ENCODE measurements at regions not wholly inside any gene's neighbourhood (a gene's known extent, or its start where the extent isn't known, plus 50 kb on each side); places are given as distances from the start of the nearest gene placed in this dataset.

- no peaks in the 10 kb centered on the region for H3K4me1 Mint-ChIP-seq (ENCODE audit: low read depth, unreplicated experiment)
- Histone ChIP-seq H3K4me1 (ENCODE audit: insufficient read depth, low read length) (no peaks in the 10 kb centered on the region), H3K9me3 (ENCODE audit: insufficient read depth, low read depth, low read length) (peaks cover 3% of the 10 kb centered on the region), H3K36me3 (ENCODE audit: insufficient read depth, low read length) (no peaks in the 10 kb centered on the region), H4K20me1 (ENCODE audit: insufficient read depth, low read length) (no peaks in the 10 kb centered on the region), H3K79me2 (ENCODE audit: insufficient read depth, low read length) (no peaks in the 10 kb centered on the region), H3K27ac (ENCODE audit: low read depth, low read length) (no peak overlapping the region), H3K9ac (ENCODE audit: low read length) (no peak overlapping the region), H3K4me2 (ENCODE audit: low read length) (no peak overlapping the region), H2AFZ (ENCODE audit: low read depth, low read length) (no peak overlapping the region), H3K4me3 (ENCODE audit: insufficient read depth, low read depth, low read length) (no peak overlapping the region), H3K27me3 (ENCODE audit: insufficient read depth, low read length) (peaks cover 5% of the 10 kb centered on the region)
- no peak for DNase-seq (ENCODE audit: low read depth)
- H3K36me3 Mint-ChIP-seq (ENCODE audit: low read depth, unreplicated experiment), result peaks cover 2% of the 10 kb centered on the region
- no peaks in the 10 kb centered on the region for H3K9me3 Mint-ChIP-seq (ENCODE audit: unreplicated experiment)
- TF ChIP-seq EZH2 (IDR thresholded peaks at IDR 0.05; ENCODE audit: insufficient read depth, low read length) (no peak), CTCF (IDR thresholded peaks at IDR 0.05; ENCODE audit: insufficient read depth, low read depth, low read length) (no peak)
- no peak for FAIRE-seq
- peaks cover 36% of the 10 kb centered on the region for H3K27me3 Mint-ChIP-seq (ENCODE audit: low read depth, unreplicated experiment)
- no peak overlapping the region for H3K4me3 Mint-ChIP-seq (ENCODE audit: unreplicated experiment)
- H3K27ac Mint-ChIP-seq (ENCODE audit: unreplicated experiment), result no peak overlapping the region
Measured at GRCh38 chr13:111418101-111418500, 97.7 kb downstream of the TEX29 start.

DNA sequence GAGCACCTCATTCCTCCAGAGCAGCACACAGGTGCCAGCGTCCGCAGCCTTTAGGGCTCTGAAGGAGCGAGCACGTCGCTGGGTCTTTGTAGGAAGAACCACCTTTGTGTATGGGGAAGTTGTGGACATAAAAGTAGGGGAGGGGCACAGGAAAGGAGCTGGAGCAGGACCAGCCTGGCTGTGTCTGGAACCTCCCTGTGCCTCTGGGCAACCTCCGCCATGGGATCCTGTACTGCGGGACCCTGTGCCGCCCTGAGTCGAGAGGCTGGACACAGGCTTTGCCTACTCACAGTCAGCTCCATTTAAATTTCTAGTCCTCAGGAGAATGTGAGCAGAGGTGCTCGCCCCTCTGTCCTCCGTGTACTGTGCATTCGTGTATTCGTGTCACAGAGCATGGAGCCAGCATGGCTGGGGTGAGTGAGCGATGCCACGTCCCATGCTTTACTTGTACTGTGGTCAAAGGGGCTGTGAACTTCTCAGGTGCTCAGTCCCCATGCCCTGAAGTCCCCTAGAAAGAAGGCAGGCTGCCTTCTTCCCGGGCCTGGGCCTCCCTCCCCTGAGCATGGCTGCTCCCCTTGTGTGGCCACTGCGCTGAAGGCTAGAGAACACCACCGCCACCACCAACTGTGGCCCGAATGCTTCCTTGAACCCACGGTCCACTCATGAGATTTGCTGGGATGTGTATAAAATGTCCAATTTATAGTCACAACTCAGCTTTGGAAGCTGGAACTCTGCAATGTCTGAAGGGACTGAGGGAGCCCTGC, 99.9 kb downstream of the TEX29 start:
- H3K27ac Mint-ChIP-seq (ENCODE audit: unreplicated experiment), result no peak overlapping the region
- Histone ChIP-seq H2AFZ (ENCODE audit: low read depth, low read length) (no peak overlapping the region), H3K4me2 (ENCODE audit: low read length) (no peak overlapping the region), H4K20me1 (ENCODE audit: insufficient read depth, low read length) (no peaks in the 10 kb centered on the region), H3K4me3 (ENCODE audit: insufficient read depth, low read depth, low read length) (no peak overlapping the region), H3K36me3 (ENCODE audit: insufficient read depth, low read length) (no peaks in the 10 kb centered on the region), H3K27me3 (ENCODE audit: insufficient read depth, low read length) (no peaks in the 10 kb centered on the region), H3K27ac (ENCODE audit: low read depth, low read length) (no peak overlapping the region), H3K9ac (ENCODE audit: low read length) (no peak overlapping the region), H3K79me2 (ENCODE audit: insufficient read depth, low read length) (no peaks in the 10 kb centered on the region), H3K4me1 (ENCODE audit: insufficient read depth, low read length) (no peaks in the 10 kb centered on the region), H3K9me3 (ENCODE audit: insufficient read depth, low read depth, low read length) (peaks cover 3% of the 10 kb centered on the region)
- DNase-seq (ENCODE audit: low read depth), result no peak
- H3K9me3 Mint-ChIP-seq (ENCODE audit: unreplicated experiment), result no peaks in the 10 kb centered on the region
- H3K4me3 Mint-ChIP-seq (ENCODE audit: unreplicated experiment), result no peak overlapping the region
- peaks cover 2% of the 10 kb centered on the region for H3K36me3 Mint-ChIP-seq (ENCODE audit: low read depth, unreplicated experiment)
- TF ChIP-seq CTCF (IDR thresholded peaks at IDR 0.05; ENCODE audit: insufficient read depth, low read depth, low read length) (no peak), EZH2 (IDR thresholded peaks at IDR 0.05; ENCODE audit: insufficient read depth, low read length) (no peak)
- no peak for FAIRE-seq
- peaks cover 5% of the 10 kb centered on the region for H3K4me1 Mint-ChIP-seq (ENCODE audit: low read depth, unreplicated experiment)
- H3K27me3 Mint-ChIP-seq (ENCODE audit: low read depth, unreplicated experiment), result peaks cover 28% of the 10 kb centered on the region

DNA sequence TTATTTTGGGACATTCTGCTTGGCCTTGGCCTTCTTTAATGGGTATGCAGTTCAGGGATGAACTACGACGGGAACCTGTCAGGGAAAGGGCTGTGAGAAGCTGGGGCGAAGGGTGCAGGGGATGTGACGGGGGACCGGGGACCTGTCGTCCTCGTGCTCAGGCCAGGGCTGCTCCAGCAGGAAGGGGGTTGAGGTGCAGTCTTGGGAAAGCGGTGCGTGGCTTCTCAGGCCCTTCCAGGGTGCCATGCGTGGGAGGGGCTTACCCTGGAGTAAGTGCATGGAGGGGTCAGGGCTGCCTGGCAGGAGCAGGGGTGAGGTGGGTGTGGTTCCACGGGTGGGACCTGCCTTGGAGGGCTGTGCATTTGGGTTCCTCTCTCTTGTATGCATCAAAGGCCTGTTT, 100.8 kb downstream of the TEX29 start:
- Mint-ChIP-seq H3K9me3 (ENCODE audit: unreplicated experiment) (no peaks in the 10 kb centered on the region), H3K27ac (ENCODE audit: unreplicated experiment) (no peak overlapping the region), H3K36me3 (ENCODE audit: low read depth, unreplicated experiment) (peaks cover 2% of the 10 kb centered on the region), H3K27me3 (ENCODE audit: low read depth, unreplicated experiment) (peaks cover 28% of the 10 kb centered on the region), H3K4me3 (ENCODE audit: unreplicated experiment) (no peak overlapping the region), H3K4me1 (ENCODE audit: low read depth, unreplicated experiment) (peaks cover 5% of the 10 kb centered on the region)
- Histone ChIP-seq H3K4me1 (ENCODE audit: insufficient read depth, low read length) (no peaks in the 10 kb centered on the region), H2AFZ (ENCODE audit: low read depth, low read length) (no peak overlapping the region), H3K27me3 (ENCODE audit: insufficient read depth, low read length) (no peaks in the 10 kb centered on the region), H3K4me2 (ENCODE audit: low read length) (no peak overlapping the region), H4K20me1 (ENCODE audit: insufficient read depth, low read length) (no peaks in the 10 kb centered on the region), H3K27ac (ENCODE audit: low read depth, low read length) (no peak overlapping the region), H3K9ac (ENCODE audit: low read length) (no peak overlapping the region), H3K9me3 (ENCODE audit: insufficient read depth, low read depth, low read length) (peaks cover 3% of the 10 kb centered on the region), H3K36me3 (ENCODE audit: insufficient read depth, low read length) (no peaks in the 10 kb centered on the region), H3K79me2 (ENCODE audit: insufficient read depth, low read length) (no peaks in the 10 kb centered on the region), H3K4me3 (ENCODE audit: insufficient read depth, low read depth, low read length) (no peak overlapping the region)
- no peak for DNase-seq (ENCODE audit: low read depth)
- TF ChIP-seq EZH2 (IDR thresholded peaks at IDR 0.05; ENCODE audit: insufficient read depth, low read length), result no peak
- TF ChIP-seq CTCF (IDR thresholded peaks at IDR 0.05; ENCODE audit: insufficient read depth, low read depth, low read length), result no peak
- no peak for FAIRE-seq
